DMS53 treated with DMSO at 0.1 percent for 48 hours (cell line): ENCODE measurements at regions not wholly inside any gene's neighbourhood (a gene's known extent, or its start where the extent isn't known, plus 50 kb on each side); places are given as distances from the start of the nearest gene placed in this dataset.
"Not testable (repeated sequence)": the region's sequence is repeated elsewhere in the genome, so short reads cannot be mapped to it uniquely, and the experiment has no call there.

Source experiments
- DNase-seq: peaks from one replicate; lab custom pipeline; 2025; ENCODE audit not compliant: unreplicated experiment; lab: John Stamatoyannopoulos, UW

GRCh38 chr1:183753464-183753891, 51.4 kb upstream of the RGL1 start:
- DNase-seq = no peak

GRCh38 chr1:183744132-183744913, 60.6 kb upstream of the RGL1 start:
- DNase-seq = no peak

- no peak for DNase-seq
Measured at GRCh38 chr1:183742355-183742754, 62.6 kb upstream of the RGL1 start.

GRCh38 chr1:183739741-183740271, 65.1 kb upstream of the RGL1 start:
- no peak for DNase-seq

GRCh38 chr1:183739082-183739481, 65.8 kb upstream of the RGL1 start:
- no peak for DNase-seq

- not testable (repeated sequence) for DNase-seq
Measured at GRCh38 chr1:183737916-183738315, 67.0 kb upstream of the RGL1 start.

GRCh38 chr1:183736343-183736742, 68.6 kb upstream of the RGL1 start:
- no peak for DNase-seq

- no peak for DNase-seq
Measured at GRCh38 chr1:183735069-183735860, 69.7 kb upstream of the RGL1 start.

GRCh38 chr1:183734543-183735036, 70.3 kb upstream of the RGL1 start:
- DNase-seq = no peak

- no peak for DNase-seq
Measured at GRCh38 chr1:183733715-183734114, 71.2 kb upstream of the RGL1 start.

GRCh38 chr1:183732236-183732880, 72.6 kb upstream of the RGL1 start:
- no peak for DNase-seq

GRCh38 chr1:183730886-183731573, 73.9 kb upstream of the RGL1 start:
- DNase-seq = no peak

- DNase-seq = no peak
Measured at GRCh38 chr1:183730107-183730724, 74.7 kb upstream of the RGL1 start.

GRCh38 chr1:183726825-183727224, 73.7 kb upstream of the APOBEC4 start:
- no peak for DNase-seq

GRCh38 chr1:183724350-183725042, 71.4 kb upstream of the APOBEC4 start:
- DNase-seq = no peak

GRCh38 chr1:183723571-183723970, 70.5 kb upstream of the APOBEC4 start:
- DNase-seq = no peak

GRCh38 chr1:183721041-183721440, 67.9 kb upstream of the APOBEC4 start:
- no peak for DNase-seq

- no peak for DNase-seq
Measured at GRCh38 chr1:183720028-183720427, 66.9 kb upstream of the APOBEC4 start.

GRCh38 chr1:183719289-183719688, 66.2 kb upstream of the APOBEC4 start:
- DNase-seq = peak; percentile 19

GRCh38 chr1:183716286-183716685, 63.2 kb upstream of the APOBEC4 start:
- no peak for DNase-seq
